ENCODE measurements at regions not wholly inside any gene's neighbourhood (a gene's known extent, or its start where the extent isn't known, plus 50 kb on each side); places are given as distances from the start of the nearest gene placed in this dataset.

DNA sequence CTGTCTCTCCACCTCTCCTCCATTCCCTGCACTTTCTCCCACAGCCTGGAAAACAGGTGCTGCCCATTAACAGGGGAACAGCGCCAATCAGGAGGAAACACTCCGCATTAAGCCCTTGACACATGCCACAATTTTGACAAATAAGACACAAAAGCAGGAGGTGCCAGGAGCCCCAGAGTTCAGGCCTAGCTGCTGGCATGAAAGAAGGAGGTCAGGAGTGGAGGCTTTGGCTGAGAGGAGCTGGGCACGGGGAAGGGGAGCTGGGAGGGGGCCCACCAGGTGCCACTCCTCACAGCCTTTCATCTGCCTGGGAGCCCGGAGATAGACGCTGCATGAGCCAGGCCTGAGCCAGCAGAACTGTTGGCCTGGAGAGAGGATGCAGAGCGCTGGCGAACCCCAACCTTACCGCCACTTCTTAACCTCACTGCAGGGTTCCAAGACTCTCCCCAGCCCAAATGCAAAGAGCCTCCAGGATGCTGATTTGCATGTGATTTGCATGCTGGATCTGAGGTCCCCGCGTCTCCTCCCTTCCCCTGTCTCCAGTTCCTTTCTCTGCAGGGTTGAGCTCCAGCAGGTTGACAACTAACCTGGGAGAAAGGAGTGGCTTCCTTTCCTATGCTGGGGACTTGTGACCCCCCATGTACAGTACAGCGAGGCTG is 139.8 kb upstream of the SDK2 start:
- DNase-seq (ENCODE audit: low spot score) = no peak

- DNase-seq (ENCODE audit: low spot score) = no peak
These were observed 141.3 kb upstream of the SDK2 start for GRCh38 chr17:73785496-73785895.

DNA sequence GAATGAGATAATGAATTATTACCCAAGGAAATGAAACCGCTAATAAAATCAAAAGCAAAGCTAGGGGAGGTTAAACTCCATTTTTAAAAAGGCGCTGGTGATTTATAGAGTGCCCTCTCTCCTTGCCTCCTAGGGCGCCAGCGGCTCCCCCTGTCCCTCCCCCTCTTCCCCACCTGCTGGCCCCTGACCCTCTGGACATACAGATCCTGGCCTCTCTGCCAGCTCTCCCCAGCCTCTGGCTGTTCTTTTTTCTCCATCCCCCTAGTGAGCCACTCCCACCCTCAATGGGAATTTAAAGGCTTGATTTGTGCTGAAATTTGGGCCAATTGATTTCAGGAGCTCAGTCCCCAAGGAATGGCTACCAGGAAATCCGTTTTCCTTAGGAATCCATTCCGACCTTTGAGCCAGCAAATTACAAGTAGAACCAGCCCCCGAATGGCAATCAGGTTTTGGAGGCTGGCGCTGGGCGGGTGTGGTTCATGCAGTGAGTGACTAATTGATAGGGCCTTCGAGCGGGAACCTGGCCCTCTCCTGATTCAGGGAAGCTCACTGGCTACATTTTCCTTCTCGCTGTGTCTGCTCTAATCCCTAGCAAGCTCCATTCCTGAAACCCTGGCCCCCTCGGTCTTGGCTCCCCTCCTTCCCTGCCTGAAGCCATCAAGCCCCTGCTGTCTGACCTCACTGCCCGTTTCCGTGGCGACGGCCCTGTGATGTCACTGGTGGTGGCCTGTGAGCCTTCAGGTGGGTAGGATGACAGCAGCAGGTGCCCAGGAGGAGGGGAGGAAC is 141.9 kb upstream of the SDK2 start:
- DNase-seq (ENCODE audit: low spot score) = no peak

GRCh38 chr17:73787076-73788059 is 143.1 kb upstream of the SDK2 start:
- DNase-seq (ENCODE audit: low spot score) = no peak

GRCh38 chr17:73788111-73788510 is 143.9 kb upstream of the SDK2 start:
- no peak for DNase-seq (ENCODE audit: low spot score)

- DNase-seq (ENCODE audit: low spot score) = no peak
These were observed 146.9 kb upstream of the SDK2 start for GRCh38 chr17:73791121-73791520.

DNA sequence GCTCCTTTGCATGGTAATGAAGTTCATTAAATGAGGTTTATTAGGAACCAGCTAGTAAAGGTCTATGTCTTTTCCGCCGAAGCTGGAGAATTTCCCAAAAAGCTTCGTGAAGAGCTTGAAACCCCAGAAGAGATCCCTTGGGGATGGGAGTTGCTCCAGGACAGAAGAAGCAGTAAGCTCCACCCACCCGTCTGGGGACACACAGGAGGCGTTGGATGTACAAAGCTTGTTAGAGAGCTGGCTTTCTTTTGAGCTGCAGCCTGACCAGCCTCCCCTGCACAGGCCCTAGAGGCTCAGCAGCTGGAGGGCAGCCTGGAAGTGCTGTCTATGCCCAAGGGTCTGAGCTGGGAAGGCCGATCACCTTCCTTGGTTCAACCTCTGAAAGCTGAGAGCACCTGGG is 147.4 kb upstream of the SDK2 start:
- DNase-seq (ENCODE audit: low spot score) = no peak

DNA sequence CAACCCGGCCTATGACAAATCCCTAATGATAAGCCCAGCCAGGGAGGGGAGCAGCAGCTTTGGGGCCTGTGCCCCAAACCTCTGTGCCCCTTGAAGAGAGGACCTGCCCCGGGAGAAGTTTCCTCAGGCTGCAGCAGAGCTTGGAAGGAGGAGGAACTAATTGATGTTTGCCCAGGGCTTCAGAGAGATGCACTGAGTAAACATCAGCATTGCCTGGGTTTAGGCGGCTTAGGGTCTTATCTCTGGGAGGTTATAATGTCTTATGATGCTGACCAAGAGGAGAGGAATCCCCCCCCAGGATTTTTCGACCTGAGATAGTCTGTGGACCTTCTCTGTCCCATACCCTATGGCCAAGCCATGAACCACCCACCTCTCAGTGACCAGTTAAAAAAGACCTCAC is 148.7 kb upstream of the SDK2 start:
- DNase-seq (ENCODE audit: low spot score) = no peak

- DNase-seq (ENCODE audit: low spot score) = no peak
These were observed 150.1 kb upstream of the SDK2 start for GRCh38 chr17:73794336-73794735.

GRCh38 chr17:73795730-73796129 is 151.5 kb upstream of the SDK2 start:
- no peak for DNase-seq (ENCODE audit: low spot score)

DNA sequence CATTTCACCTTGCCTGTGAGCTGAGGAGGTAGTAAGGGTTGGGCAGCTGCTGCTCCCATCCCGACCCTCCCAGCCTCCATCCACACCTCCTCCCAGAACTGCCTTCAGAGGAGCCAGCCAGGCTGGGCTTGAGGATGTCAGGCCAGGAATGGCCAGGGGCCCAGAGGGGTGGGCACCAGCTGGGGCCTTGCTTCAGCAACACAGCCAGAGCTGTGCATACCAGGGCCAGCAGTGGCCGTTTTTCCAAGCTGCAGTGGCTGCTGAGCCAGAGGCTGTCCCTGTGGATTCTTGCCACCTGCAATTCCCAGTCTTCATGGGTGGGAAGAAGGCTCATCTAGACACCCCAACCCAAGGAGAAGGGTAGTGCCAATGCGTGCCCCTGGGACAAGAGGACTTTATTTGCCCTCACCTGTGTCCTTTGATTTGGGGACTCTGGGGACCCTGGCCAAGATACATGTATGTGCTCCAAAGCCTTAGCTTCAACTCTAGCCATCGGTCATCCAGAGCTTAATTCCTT is 153.4 kb upstream of the SDK2 start:
- DNase-seq (ENCODE audit: low spot score) = no peak

- DNase-seq (ENCODE audit: low spot score) = no peak
These were observed 154.0 kb upstream of the SDK2 start for GRCh38 chr17:73798111-73798748.

DNA sequence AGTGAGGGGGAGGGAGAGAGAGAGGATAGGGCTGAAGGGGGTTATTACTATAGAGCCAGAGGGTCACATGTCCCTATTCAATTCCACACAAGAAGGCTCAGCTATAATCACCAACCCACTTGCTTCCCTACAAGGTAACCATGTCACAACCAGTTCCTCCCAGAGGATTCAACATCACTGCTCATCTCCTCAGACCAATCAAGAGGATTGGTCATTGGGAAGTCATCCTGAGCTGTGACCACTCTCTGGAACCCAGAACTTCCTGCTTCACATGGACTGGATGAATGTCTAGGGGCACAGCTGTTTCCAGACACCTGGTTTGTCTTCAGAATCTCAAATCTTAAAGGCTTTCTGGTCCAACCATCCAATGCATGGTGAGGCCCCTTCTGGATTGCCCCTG is 154.9 kb upstream of the SDK2 start:
- DNase-seq (ENCODE audit: low spot score) = no peak

DNA sequence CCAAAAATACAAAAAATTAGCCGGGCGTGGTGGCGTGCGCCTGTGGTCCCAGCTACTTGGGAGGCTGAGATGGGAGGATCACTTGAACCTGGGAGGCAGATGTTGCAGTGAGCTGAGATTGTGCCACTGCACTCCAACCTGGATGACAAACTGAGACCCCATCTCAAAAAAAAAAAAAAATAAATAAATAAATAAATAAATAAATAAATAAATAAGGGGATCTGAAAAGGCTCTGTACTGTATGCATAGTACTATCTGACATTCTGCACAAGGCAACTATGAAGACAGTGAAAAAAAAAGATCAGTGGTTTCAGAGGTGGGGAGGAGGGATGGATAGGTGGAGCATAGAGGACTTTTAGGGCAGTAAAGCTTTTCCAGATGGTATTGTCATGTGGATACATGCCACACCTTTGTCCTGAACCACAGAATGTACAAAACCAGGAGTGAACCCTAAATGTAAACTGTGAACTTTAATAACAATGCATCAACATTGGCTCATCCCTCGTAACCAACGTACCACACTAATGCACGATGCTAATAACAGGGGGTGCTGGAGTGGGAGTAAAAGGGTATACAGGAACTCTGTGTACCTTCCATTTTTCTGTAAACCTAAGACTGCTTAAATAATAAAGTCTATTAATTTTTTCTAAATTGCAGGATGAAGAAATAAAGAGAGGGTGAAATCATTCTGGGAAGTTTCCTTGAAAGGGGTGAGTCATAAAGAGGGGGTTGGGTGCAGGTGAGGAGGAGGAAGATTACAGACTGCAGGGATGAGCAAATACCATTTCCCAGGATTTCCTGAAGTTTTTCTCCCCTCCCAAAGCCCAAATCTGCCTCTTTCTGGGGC is 155.8 kb upstream of the SDK2 start:
- DNase-seq (ENCODE audit: low spot score) = no peak

DNA sequence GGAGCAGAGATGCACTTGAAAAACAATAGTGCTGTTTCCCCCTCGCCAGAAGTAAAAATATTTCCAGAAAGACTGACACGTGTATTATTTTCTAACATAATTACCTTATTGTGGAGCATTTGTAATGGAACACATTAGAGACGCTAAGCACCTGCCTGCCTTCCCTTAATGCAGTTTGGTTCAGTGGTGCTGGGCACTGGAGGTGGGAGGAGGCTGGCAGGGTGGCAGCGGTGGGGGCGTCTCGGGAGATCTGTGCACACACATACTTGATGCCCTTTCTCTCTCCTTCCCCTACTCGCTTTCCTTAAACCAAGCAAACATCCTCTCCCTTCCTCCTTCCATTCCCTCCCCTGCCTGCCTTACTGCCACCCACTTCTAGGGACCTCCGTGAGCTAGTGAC is 156.6 kb upstream of the SDK2 start:
- no peak for DNase-seq (ENCODE audit: low spot score)

- no peak for DNase-seq (ENCODE audit: low spot score)
These were observed 157.3 kb upstream of the SDK2 start for GRCh38 chr17:73801455-73802100.

- no peak for DNase-seq (ENCODE audit: low spot score)
These were observed 158.1 kb upstream of the SDK2 start for GRCh38 chr17:73802314-73802713.

DNA sequence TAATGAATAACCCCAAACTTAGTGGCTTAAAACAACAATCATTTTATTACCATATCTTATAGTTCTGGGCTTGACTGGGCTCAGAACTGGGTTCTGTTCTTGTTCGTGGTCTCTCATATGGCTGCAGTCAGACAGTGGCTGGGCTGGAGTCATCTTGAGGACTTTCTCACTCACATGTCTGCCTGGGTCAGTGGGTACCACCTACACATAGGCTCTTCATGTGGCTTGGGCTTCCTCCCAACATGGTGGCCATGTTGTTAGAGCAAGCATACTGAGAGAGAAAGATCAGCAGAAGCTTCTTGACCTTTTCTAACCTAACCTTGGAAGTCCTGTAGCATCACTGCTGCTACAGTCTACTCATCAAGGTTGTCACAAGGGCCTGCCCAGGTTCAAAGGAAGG is 158.6 kb upstream of the SDK2 start:
- DNase-seq (ENCODE audit: low spot score) = no peak

DNA sequence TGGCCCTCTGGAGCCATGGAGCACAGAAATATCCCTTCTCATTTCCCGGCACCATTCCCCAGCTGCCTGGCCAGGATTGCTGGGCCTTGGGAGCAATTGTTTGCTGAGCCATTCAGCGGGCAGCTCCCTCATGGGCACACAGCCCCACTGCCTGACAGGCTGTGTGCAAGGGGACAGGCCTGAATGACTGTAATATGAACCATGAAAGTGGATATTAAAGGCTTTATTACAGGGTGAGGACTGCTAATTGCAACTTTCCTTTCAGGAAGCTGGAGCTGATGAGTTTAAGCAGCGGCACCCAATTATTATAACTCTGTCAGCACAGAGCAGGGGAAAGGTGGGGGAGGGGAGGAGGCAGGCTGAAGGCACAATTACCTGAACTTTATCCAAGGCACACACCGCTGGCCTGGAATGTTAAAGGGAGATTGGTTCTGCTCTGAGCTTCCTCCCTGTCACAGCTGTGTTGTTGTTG is 159.8 kb upstream of the SDK2 start:
- no peak for DNase-seq (ENCODE audit: low spot score)

DNA sequence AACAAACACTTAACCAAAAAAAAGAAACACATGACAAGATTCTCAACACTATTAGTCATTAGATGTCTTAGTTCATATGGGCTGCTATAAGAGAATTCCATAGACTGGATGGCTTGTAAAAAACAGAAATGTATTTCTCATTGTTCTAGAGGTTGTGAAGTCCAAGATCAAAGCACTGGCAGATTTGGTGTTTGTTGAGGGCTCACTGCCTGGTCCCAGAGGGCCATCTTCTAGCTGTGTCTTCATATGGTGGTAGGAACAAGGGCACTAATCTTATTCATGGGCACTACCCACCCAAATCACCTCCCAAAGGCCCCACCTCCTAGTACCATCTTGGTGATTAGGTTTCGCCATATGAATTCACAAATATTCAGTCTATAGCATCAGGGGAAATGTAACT is 162.5 kb upstream of the SDK2 start:
- no peak for DNase-seq (ENCODE audit: low spot score)
